Fibroblast of gingiva (primary cell): ENCODE measurements at regions not wholly inside any gene's neighbourhood (a gene's known extent, or its start where the extent isn't known, plus 50 kb on each side); places are given as distances from the start of the nearest gene placed in this dataset.

Source experiments
- DNase-seq: peaks from one replicate; pipeline ENCODE4 v3.0.0-alpha.2; 2011; ENCODE audit warnings: low read depth

DNA sequence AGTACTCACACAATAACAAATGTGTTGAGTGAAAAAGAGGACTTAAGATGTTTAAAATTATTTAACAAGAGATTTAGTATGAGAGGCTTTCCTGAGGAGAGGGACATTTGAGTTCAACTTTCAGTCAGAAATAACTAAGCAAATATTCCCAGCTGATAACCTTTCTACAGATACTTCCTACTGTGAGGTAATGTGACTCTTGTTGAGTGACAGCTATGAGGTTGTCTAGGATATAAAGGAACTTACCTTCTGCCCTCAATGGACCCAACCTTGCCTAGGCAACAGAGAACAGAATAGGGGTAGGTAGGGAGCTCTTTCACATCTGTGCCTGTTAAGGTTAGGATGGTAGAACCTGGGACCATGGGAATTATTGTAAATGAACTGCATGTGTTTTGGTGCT is 54.7 kb downstream of the GLUD2 start:
- no peak for DNase-seq

DNA sequence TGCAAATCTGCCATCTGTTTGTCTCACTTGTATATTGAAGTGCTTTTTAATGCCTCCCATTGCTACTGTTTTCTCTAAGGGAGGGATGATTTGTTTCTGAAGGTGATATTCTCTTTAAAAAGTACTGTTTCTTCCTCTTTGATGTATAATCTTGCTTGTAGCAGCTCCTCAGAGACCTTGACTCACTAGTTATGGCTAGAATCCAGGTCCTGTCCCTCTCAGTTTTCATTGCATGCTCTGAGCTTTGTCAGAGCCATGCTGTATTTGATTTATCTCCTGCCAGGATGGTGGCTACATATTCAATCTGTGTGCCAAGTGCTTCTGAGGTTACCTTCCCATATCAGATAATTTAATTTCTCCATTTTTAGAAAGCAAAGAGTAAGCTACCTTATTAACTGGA is 56.0 kb downstream of the GLUD2 start:
- peak; percentile 10 for DNase-seq

GRCh38 chrX:121106484-121107235 is 59.2 kb downstream of the GLUD2 start:
- no peak for DNase-seq

GRCh38 chrX:121109986-121110385 is 62.6 kb downstream of the GLUD2 start:
- no peak for DNase-seq

DNA sequence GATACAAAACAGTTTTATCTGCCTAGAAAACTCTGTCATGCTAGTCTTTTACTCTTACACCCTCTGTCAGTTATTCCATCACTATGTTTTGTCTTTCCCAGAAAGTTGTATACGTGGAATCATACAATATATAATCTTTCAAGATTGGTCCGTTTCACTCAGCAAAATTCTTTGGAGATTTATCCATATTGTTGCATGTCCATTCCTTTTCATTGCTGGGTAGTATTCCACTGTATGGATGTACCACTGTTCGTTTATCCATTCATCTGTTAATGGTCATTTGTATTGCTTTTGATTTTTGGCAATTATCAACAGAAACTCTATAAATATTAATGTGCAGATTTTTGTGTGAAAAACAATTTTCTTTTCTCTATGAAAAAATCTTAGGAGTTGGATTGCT is 63.1 kb downstream of the GLUD2 start:
- no peak for DNase-seq

DNA sequence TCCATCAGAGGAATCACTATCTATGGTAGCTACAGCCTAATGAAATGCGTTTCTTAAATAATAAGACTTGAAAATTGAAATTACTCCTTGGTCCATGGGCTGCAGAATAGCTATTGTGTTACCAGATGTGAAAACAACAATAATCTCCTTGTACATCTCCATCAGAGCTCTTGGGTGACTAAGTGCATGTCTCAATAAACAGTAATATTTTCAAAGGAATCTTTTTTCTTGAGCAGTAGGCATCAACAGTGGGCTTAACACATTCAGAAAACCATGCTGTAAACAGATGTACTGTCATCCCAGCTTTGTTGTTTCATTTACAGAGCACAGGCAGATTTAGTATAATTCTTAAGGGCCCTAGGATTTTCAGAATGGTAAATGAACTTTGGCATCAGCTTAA is 67.3 kb downstream of the GLUD2 start:
- no peak for DNase-seq

DNA sequence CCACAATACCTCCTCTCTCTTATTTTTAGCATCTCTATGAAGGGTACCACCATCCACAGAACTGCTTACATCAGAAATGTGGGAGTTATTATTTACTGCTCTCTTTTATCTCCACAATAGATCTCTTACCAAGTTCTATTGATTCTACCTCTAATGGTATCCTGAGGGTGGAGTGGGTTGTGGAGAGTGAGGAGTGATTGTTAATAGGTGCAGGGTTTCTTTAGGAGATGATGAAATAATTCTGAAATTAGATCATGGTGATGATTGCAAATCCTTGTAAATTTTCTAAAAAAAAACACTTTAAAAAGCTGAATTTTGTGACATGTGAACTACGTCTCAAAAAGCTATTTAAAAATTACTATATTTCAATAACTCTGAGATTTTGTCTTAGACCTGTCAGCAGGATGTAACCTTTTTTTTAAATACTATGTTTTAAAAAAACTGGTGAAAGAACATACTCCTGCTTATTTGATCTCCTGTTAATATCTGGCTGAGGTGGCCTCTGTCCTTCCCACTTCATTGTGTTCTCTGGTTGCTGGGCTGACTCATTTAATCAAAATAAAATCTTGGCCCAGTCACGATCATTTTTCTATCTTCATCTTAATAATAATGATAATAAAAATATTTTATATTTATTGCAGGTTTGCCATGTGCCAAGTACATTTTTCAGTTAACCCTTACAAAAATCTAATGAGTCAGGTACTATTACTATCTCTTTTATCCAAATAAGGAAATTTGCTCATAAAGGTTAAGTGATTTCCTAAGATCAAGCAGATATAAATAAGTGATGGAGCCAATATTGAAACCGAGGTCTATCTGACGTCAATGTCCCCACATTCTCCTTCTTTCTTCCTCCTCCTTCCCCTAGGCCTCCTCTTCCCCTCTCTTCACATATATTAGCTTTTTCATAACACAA is 73.5 kb downstream of the GLUD2 start:
- no peak for DNase-seq

- no peak for DNase-seq
Observed at GRCh38 chrX:121122332-121122731, 74.9 kb downstream of the GLUD2 start.

GRCh38 chrX:121128925-121129877 is 81.8 kb downstream of the GLUD2 start:
- no peak for DNase-seq

GRCh38 chrX:121132675-121133074 is 85.3 kb downstream of the GLUD2 start:
- no peak for DNase-seq

DNA sequence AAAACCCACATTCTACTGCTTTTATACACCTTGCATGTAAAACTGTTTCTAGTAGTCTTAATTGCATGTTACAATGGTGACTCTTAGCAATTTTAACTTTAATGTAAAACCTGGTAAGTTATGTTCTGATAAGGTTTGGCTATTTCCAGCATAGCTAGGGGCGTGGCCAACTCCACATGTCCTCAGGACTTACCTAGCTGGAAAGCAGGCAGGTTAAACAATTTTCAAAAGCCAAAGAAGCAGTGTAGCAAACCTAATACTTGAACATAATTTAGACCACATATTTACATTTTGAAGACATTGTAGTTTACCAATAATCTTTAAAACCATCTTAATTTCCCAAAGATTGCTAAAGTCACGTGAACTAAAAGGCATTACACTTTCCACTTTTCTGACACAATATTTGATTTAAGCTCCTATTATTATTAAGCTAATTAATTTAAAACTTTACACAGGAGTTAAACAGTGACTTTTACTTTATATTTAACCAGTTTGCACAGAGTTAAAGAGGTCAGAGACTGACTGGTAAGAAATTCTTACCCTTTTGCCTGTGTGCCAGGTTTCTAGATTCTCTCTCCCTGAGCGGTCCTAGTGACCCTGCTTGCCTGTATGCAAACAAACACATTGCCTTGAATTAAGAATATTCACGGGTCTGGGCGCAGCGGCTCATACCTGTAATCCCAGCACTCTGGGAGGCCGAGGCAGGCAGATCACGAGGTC is 88.2 kb downstream of the GLUD2 start:
- DNase-seq: no peak

- DNase-seq: peak; percentile 10
Observed at GRCh38 chrX:121146059-121146628, 98.7 kb downstream of the GLUD2 start.

GRCh38 chrX:121150217-121150616 is 102.8 kb downstream of the GLUD2 start:
- no peak for DNase-seq

- no peak for DNase-seq
Observed at GRCh38 chrX:121151293-121151692, 103.9 kb downstream of the GLUD2 start.

- DNase-seq: no peak
Observed at GRCh38 chrX:121154858-121155404, 107.5 kb downstream of the GLUD2 start.

DNA sequence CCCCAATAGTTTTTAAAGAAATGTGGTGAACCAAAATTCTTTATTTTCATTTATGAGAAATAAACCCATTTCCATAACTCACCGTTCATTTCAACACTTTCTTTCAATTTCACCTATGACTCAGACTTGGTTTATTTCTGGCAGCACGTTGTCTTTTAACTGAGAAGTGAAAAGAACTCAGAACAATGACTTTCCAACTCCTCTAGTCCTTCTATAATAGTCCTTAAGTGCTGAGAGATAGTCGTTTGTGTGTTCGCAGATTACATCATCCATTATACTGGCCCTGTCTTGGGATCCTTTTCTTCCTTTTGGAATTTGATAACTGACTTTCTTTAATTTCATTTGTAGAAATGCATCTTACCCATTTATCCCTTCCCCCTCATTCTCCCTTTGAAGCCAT is 113.6 kb downstream of the GLUD2 start:
- DNase-seq: peak; percentile 0

DNA sequence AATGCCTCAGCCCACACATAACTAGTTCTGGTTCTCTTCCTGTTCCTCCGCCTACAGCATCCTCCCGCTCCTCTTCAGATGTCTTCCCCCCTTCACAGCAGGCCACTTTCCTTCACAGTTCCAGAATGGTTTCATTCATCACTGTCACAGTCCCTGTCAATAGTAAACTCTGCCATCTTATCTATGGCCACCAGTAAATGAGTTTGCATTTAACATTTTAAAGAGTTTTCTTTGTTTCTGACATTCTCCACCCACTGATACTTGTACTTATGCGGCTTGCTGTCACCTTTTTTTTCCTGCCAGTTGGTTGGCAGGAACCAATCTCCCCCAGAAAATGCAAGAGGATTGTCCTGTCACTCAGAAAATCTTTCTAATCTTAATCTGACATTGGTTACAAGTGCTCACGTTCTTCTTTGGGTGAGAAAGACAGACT is 114.1 kb downstream of the GLUD2 start:
- no peak for DNase-seq

DNA sequence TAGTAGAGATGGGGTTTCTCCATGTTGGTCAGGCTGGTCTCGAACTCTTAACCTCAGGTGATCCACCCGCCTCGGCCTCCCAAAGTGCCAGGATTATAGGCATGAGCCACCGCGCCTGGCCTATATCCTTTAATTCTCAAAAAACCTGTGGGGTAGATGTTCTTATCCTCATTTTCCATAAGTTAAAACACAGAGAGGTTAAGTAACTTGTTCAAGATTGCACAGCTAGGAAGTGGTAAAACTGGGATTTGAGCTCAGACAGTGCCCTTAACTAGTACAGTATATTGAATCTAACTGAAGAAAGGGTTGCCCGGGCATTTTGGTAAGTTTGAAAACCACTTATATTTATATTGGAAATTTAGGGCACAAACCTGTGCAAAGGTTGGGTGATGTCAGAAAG is 116.0 kb downstream of the GLUD2 start:
- DNase-seq: no peak

DNA sequence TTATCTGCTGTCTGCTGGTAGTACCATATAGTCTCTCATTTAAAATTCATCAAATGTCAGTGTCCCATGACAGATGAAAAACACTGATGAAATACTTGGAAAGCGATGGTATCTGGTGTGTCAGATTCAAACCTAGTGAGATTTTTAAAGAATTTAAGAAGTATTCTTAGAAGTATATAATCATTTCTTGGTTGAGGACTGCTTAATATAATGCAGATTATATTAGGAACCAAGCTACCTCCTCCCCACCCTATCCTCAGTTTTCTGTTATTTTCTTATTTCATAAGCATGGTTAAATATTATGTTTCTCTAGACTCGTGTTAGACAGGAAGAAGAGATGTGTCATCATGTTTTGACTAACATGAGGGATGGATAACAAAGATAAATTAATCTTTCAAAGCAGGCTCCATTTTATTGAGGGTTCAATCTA is 118.5 kb downstream of the GLUD2 start:
- DNase-seq: no peak
